ENCODE measurements at regions not wholly inside any gene's neighbourhood (a gene's known extent, or its start where the extent isn't known, plus 50 kb on each side); places are given as distances from the start of the nearest gene placed in this dataset.

GRCh38 chr7:121521711-121522400 is 125.7 kb upstream of the FAM3C start:
- peaks cover 6% of the 10 kb centered on the region for H3K4me1 Mint-ChIP-seq (ENCODE audit: insufficient read depth, unreplicated experiment)
- H3K36me3 Mint-ChIP-seq (ENCODE audit: insufficient read depth, unreplicated experiment) = no peaks in the 10 kb centered on the region
- intact Hi-C loops (cut with micrococcal nuclease) = no loop called here
- no peak for TF ChIP-seq CTCF (IDR thresholded peaks at IDR 0.05; ENCODE audit: unreplicated experiment)
- BruUV-seq (replicated peaks) = no TSS peak
- DNase-seq (ENCODE audit: unreplicated experiment) = no peak
- CTCF ChIA-PET = interaction anchor here (0.7 to 0.9 kb wide), 2 partner anchors 9 to 126 kb away, joined by 3 to 4 read pairs; partner anchors contain the start of gene FAM3C
- POLR2A ChIA-PET = no interaction called here
- H3K4me3 Mint-ChIP-seq (ENCODE audit: unreplicated experiment) = no peak overlapping the region
- H3K9me3 Mint-ChIP-seq (ENCODE audit: unreplicated experiment) = peaks cover 16% of the 10 kb centered on the region
- no peak overlapping the region for H3K27ac Mint-ChIP-seq (ENCODE audit: low read depth, unreplicated experiment)
- H3K27me3 Mint-ChIP-seq (ENCODE audit: insufficient read depth, unreplicated experiment) = no peaks in the 10 kb centered on the region

DNA sequence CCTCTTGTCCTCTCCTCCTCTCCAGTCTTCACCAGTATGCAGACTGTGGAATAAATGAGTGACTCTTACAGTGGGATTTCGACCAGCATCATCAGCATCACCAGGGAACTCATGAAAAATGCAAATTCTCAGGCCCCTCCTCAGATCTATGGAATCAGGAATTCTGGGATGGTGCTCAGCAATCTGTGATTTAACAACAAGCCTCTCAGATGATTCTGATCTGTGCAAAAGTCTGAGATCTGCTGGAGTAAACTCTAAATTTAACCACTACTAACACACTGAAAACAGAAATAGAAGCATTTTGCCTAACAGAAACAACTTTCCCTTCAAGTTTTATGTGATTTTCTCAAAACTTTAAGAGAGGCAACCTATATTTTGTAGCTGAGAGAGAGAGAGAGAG is 124.8 kb upstream of the FAM3C start:
- Mint-ChIP-seq H3K4me3 (ENCODE audit: unreplicated experiment) (no peak overlapping the region), H3K4me1 (ENCODE audit: insufficient read depth, unreplicated experiment) (peaks cover 6% of the 10 kb centered on the region), H3K27ac (ENCODE audit: low read depth, unreplicated experiment) (no peak overlapping the region), H3K27me3 (ENCODE audit: insufficient read depth, unreplicated experiment) (no peaks in the 10 kb centered on the region), H3K9me3 (ENCODE audit: unreplicated experiment) (peaks cover 16% of the 10 kb centered on the region), H3K36me3 (ENCODE audit: insufficient read depth, unreplicated experiment) (no peaks in the 10 kb centered on the region)
- BruUV-seq (replicated peaks) = no TSS peak
- no peak for DNase-seq (ENCODE audit: unreplicated experiment)
- no peak for TF ChIP-seq CTCF (IDR thresholded peaks at IDR 0.05; ENCODE audit: unreplicated experiment)
- intact Hi-C loops (cut with micrococcal nuclease) = no loop called here
- POLR2A ChIA-PET = interaction anchor here (0.6 kb wide), 1 partner anchor 38 kb away, joined by 3 read pairs; no protein-coding TSS in a partner anchor
- CTCF ChIA-PET = interaction anchor here (0.6 to 1.9 kb wide), 2 partner anchors 29 to 154 kb away, joined by 5 to 6 read pairs; no protein-coding TSS in a partner anchor

- no peaks in the 10 kb centered on the region for H3K27me3 Mint-ChIP-seq (ENCODE audit: insufficient read depth, unreplicated experiment)
- no peaks in the 10 kb centered on the region for H3K36me3 Mint-ChIP-seq (ENCODE audit: insufficient read depth, unreplicated experiment)
- no peak overlapping the region for H3K27ac Mint-ChIP-seq (ENCODE audit: low read depth, unreplicated experiment)
- CTCF ChIA-PET = interaction anchor here (1.3 to 1.9 kb wide), 2 partner anchors 124 to 153 kb away, joined by 5 to 6 read pairs; partner anchors contain the start of gene FAM3C
- BruUV-seq (replicated peaks) = no TSS peak
- peaks cover 16% of the 10 kb centered on the region for H3K9me3 Mint-ChIP-seq (ENCODE audit: unreplicated experiment)
- peaks cover 6% of the 10 kb centered on the region for H3K4me1 Mint-ChIP-seq (ENCODE audit: insufficient read depth, unreplicated experiment)
- no peak for TF ChIP-seq CTCF (IDR thresholded peaks at IDR 0.05; ENCODE audit: unreplicated experiment)
- H3K4me3 Mint-ChIP-seq (ENCODE audit: unreplicated experiment) = no peak overlapping the region
- DNase-seq (ENCODE audit: unreplicated experiment) = no peak
- intact Hi-C loops (cut with micrococcal nuclease) = no loop called here
- POLR2A ChIA-PET = interaction anchor here (0.9 kb wide), 1 partner anchor 10 kb away, joined by 3 read pairs; no protein-coding TSS in a partner anchor
Measured at GRCh38 chr7:121519548-121520521, 123.7 kb upstream of the FAM3C start.

GRCh38 chr7:121517591-121517990 is 121.5 kb upstream of the FAM3C start:
- H3K36me3 Mint-ChIP-seq (ENCODE audit: insufficient read depth, unreplicated experiment) = no peaks in the 10 kb centered on the region
- CTCF ChIA-PET = no interaction called here
- no peak for TF ChIP-seq CTCF (IDR thresholded peaks at IDR 0.05; ENCODE audit: unreplicated experiment)
- BruUV-seq (replicated peaks) = no TSS peak
- no peak overlapping the region for H3K4me3 Mint-ChIP-seq (ENCODE audit: unreplicated experiment)
- H3K9me3 Mint-ChIP-seq (ENCODE audit: unreplicated experiment) = peaks cover 16% of the 10 kb centered on the region
- intact Hi-C loops (cut with micrococcal nuclease) = no loop called here
- no peak for DNase-seq (ENCODE audit: unreplicated experiment)
- POLR2A ChIA-PET = no interaction called here
- peaks cover 6% of the 10 kb centered on the region for H3K4me1 Mint-ChIP-seq (ENCODE audit: insufficient read depth, unreplicated experiment)
- H3K27ac Mint-ChIP-seq (ENCODE audit: low read depth, unreplicated experiment) = no peak overlapping the region
- H3K27me3 Mint-ChIP-seq (ENCODE audit: insufficient read depth, unreplicated experiment) = no peaks in the 10 kb centered on the region
